HL-60 (cell line): ENCODE measurements at regions not wholly inside any gene's neighbourhood (a gene's known extent, or its start where the extent isn't known, plus 50 kb on each side); places are given as distances from the start of the nearest gene placed in this dataset.

Experiments used
- GABPA ChIP-seq: IDR thresholded peaks from 2 replicates; pipeline ENCODE4 v1.6.1; 2012; ENCODE audit warnings: low read depth
- POLR2AphosphoS5 ChIP-seq: IDR thresholded peaks from 2 replicates; pipeline ENCODE4 v1.6.1; 2012; ENCODE audit warnings: low read depth
- TF ChIP-seq, protein P1 (sequence below): IDR thresholded peaks from one replicate; pipeline ENCODE4 v1.5.1; 2011; ENCODE audit warnings: low read length, control low read depth, inconsistent platforms; ENCODE audit not compliant: insufficient read depth

DNA sequence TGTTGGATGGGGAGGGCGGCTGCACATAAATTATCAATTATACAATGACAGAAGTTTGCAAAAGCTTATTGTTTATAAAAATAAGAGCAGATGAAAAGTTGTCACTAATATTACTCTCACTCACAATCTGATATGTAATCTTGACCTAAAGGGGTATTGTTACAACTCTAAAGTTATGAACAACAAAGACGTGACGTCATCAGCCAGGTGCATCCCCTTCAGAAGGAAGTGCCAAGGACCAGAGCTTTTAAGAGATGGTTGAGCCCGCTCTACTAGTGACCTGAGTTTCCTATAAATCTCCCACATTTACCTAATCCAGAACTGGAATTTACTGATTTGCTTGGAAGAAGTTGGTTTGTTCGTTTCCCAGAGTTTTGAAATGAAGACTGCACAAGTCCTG is 247.7 kb upstream of the MGMT start:
- TF ChIP-seq, protein P1, sequence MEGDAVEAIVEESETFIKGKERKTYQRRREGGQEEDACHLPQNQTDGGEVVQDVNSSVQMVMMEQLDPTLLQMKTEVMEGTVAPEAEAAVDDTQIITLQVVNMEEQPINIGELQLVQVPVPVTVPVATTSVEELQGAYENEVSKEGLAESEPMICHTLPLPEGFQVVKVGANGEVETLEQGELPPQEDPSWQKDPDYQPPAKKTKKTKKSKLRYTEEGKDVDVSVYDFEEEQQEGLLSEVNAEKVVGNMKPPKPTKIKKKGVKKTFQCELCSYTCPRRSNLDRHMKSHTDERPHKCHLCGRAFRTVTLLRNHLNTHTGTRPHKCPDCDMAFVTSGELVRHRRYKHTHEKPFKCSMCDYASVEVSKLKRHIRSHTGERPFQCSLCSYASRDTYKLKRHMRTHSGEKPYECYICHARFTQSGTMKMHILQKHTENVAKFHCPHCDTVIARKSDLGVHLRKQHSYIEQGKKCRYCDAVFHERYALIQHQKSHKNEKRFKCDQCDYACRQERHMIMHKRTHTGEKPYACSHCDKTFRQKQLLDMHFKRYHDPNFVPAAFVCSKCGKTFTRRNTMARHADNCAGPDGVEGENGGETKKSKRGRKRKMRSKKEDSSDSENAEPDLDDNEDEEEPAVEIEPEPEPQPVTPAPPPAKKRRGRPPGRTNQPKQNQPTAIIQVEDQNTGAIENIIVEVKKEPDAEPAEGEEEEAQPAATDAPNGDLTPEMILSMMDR, result no peak
- TF ChIP-seq POLR2AphosphoS5 (no peak), GABPA (no peak)
